Neural progenitor cell (in vitro differentiated cells): ENCODE measurements at regions not wholly inside any gene's neighbourhood (a gene's known extent, or its start where the extent isn't known, plus 50 kb on each side); places are given as distances from the start of the nearest gene placed in this dataset.

ENCODE experiments used
- CTCF ChIP-seq: fragments of 200-600 bp; sonication (generic); IDR thresholded peaks from 2 replicates; pipeline ENCODE4 v1.5.1; 2017; ENCODE audit warnings: antibody characterized with exemption, mild to moderate bottlenecking
- EZH2 ChIP-seq: fragments of 200-600 bp; sonication (generic); IDR thresholded peaks from 2 replicates; pipeline ENCODE4 v1.6.1; 2017; ENCODE audit warnings: antibody characterized with exemption, mild to moderate bottlenecking, moderate library complexity
- EZH2phosphoT487 ChIP-seq: fragments of 200-600 bp; sonication (generic); IDR thresholded peaks from 2 replicates; pipeline ENCODE4 v1.6.1; 2017; ENCODE audit warnings: antibody characterized with exemption

DNA sequence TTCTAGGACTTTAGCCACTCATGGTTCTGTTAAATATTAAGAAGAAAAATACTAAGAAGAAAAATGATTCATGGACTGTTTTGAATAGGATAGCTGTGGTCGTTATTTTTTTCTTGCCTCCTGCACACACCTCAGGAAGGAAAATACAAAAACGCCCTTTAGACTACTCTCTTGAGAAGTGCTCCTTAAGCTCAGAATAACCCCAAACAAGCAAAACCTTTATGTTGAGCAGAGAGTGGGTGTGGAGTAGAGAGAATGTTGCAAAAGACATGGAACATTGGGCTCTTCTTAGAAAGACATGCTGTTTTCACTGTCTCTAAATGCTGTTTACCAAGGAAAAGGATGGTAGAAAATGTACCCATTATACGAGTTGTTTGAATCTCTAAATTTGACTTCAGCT, 140.3 kb downstream of the LMNTD1 start:
- TF ChIP-seq CTCF, result no peak
- TF ChIP-seq EZH2, result no peak
- no peak for TF ChIP-seq EZH2phosphoT487
